HG03045 (cell line): ENCODE measurements at regions not wholly inside any gene's neighbourhood (a gene's known extent, or its start where the extent isn't known, plus 50 kb on each side); places are given as distances from the start of the nearest gene placed in this dataset.

Source experiments
- ATAC-seq: cut with Tn5 transposase; IDR thresholded peaks from one replicate; pipeline ENCODE4 v1.9.1; 2021; ENCODE audit warnings: mild to moderate bottlenecking, moderate library complexity; ENCODE audit not compliant: unreplicated experiment

- no peak for ATAC-seq
Observed at GRCh38 chr11:91823252-91823830, 401.3 kb upstream of the FAT3 start.

- ATAC-seq = no peak
Observed at GRCh38 chr11:91822805-91823204, 401.8 kb upstream of the FAT3 start.

- no peak for ATAC-seq
Observed at GRCh38 chr11:91820709-91821108, 403.9 kb upstream of the FAT3 start.

GRCh38 chr11:91819777-91820176 is 404.8 kb upstream of the FAT3 start:
- no peak for ATAC-seq

GRCh38 chr11:91819195-91819594 is 405.4 kb upstream of the FAT3 start:
- ATAC-seq = no peak

- no peak for ATAC-seq
Observed at GRCh38 chr11:91817996-91818395, 406.6 kb upstream of the FAT3 start.

- ATAC-seq = no peak
Observed at GRCh38 chr11:91813263-91813662, 411.4 kb upstream of the FAT3 start.

- no peak for ATAC-seq
Observed at GRCh38 chr11:91810871-91811270, 413.7 kb upstream of the FAT3 start.

GRCh38 chr11:91805293-91805692 is 419.3 kb upstream of the FAT3 start:
- ATAC-seq = no peak

GRCh38 chr11:91804042-91804441 is 420.6 kb upstream of the FAT3 start:
- no peak for ATAC-seq

GRCh38 chr11:91802475-91802874 is 422.1 kb upstream of the FAT3 start:
- ATAC-seq = no peak

GRCh38 chr11:91800208-91800914 is 424.3 kb upstream of the FAT3 start:
- ATAC-seq = no peak

- ATAC-seq = no peak
Observed at GRCh38 chr11:91798240-91798639, 426.4 kb upstream of the FAT3 start.

- ATAC-seq = no peak
Observed at GRCh38 chr11:91796999-91797398, 427.6 kb upstream of the FAT3 start.

- no peak for ATAC-seq
Observed at GRCh38 chr11:91795139-91795887, 429.3 kb upstream of the FAT3 start.

- ATAC-seq = no peak
Observed at GRCh38 chr11:91794146-91794545, 430.5 kb upstream of the FAT3 start.

- ATAC-seq = no peak
Observed at GRCh38 chr11:91792779-91793262, 431.8 kb upstream of the FAT3 start.

GRCh38 chr11:91791171-91791468 is 433.5 kb upstream of the FAT3 start:
- no peak for ATAC-seq

- ATAC-seq = no peak
Observed at GRCh38 chr11:91790346-91791170, 434.1 kb upstream of the FAT3 start.

- ATAC-seq = no peak
Observed at GRCh38 chr11:91788764-91789163, 435.9 kb upstream of the FAT3 start.

GRCh38 chr11:91786097-91786496 is 438.5 kb upstream of the FAT3 start:
- no peak for ATAC-seq
